SKM-1 (cell line): ENCODE measurements at regions not wholly inside any gene's neighbourhood (a gene's known extent, or its start where the extent isn't known, plus 50 kb on each side); places are given as distances from the start of the nearest gene placed in this dataset.

Source experiments
- DNase-seq: peaks from one replicate; lab custom pipeline; 2025; ENCODE audit not compliant: unreplicated experiment; lab: John Stamatoyannopoulos, UW

DNA sequence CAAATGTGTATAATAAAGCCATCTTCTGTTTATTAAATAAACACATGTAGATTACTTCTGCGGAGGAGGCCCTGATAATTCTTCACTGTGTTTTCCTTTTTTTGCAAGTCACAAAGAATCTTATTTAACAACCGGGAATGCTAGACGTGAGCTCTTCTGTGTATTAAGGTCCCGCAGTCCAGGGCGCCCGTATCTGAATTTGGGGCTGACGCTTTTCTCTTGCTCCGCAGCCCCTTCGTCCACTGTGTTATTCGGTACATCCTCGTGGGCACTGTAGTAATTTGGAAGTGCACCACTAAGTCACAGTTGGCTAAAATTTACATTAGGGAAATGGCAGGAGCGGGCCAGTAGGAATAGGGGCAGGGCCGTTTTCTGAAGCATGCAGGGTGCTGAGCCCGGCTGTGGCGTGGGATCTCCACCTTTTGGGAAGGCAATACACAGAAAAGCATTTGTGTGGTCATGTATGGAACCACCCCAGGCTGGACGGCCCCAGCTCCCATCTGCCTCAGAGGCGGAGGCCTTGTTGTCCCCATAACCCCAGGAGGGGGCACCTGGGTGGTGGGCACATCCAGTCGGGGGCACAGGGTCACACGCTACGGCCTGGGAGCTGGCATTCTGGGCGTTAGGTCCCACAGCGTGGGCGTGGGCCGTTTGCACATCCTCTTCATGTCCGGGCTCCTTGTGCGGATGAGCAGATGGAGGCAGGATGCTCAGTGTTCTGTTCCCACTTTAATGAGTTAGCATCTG lies 258.7 kb upstream of the IRX4 start:
- DNase-seq, result no peak

- no peak for DNase-seq
These were observed 257.9 kb upstream of the IRX4 start for GRCh38 chr5:2140501-2141175.

- no peak for DNase-seq
These were observed 256.8 kb upstream of the IRX4 start for GRCh38 chr5:2139478-2139877.

DNA sequence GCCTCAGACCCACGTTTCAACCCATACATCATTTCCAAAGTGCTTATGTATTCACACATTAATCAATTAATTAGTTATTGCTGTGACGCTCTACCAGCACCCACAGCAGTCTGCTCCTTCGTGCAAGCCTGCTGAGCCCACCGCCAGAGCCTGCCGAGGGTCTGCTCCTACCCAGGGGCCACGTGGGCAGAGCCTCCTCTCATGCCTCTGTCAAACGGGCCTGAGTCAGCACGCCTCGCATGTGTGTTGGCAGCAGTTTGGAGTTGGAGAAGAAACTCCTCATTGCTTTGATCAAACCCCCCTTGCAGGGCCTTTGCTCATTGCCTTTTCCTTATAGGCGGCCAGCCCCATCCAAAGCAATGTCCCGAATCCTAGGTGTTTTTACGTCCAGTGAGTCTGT lies 256.2 kb upstream of the IRX4 start:
- no peak for DNase-seq

GRCh38 chr5:2137444-2138050 lies 254.8 kb upstream of the IRX4 start:
- DNase-seq, result no peak

DNA sequence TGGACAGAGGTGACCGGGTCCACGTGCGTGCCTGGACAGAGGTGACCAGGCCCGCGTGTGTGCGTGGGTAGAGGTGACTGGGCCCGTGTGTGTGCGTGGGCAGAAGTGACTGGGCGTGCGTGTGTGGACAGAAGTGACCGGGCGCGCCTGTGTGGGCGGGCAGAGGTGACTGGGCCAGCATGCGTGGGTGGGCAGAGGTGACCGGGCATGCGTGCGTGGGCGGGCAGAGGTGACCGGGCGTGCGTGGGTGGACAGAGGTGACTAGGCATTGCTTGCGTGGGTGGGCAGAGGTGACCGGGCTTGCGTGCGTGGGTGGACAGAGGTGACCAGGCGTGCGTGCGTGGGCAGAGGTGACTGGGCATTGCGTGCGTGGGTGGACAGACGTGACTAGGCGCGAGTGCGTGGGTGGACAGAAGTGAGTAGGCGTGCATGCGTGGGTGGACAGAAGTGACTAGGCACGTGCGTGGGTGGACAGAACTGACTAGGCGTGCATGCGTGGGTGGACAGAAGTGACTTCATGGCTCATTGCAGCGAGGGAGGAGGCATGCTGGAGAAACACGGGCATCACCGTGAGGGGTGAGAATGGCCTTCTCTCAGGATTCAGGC lies 254.1 kb upstream of the IRX4 start:
- no peak for DNase-seq

DNA sequence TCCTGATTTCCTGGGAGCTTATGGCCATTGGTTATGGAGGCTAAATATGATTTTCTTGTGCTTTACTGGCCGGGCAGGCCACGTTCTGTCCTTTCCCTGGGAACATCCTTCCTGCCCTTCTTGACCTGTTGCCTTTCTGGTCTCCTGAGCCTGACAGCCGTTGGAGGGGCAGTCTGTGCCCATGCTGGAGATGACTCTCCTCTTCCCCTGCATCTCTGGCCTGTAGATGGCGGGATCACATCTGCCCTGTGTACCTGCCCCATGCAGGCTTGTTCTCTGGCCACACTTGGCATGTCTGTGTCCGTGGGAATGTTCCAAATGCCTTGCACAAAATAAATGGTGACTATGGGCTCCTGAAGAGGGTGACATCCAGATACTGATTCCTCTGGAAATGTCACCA lies 253.1 kb upstream of the IRX4 start:
- DNase-seq, result no peak

GRCh38 chr5:2135354-2135753 lies 252.6 kb upstream of the IRX4 start:
- no peak for DNase-seq

DNA sequence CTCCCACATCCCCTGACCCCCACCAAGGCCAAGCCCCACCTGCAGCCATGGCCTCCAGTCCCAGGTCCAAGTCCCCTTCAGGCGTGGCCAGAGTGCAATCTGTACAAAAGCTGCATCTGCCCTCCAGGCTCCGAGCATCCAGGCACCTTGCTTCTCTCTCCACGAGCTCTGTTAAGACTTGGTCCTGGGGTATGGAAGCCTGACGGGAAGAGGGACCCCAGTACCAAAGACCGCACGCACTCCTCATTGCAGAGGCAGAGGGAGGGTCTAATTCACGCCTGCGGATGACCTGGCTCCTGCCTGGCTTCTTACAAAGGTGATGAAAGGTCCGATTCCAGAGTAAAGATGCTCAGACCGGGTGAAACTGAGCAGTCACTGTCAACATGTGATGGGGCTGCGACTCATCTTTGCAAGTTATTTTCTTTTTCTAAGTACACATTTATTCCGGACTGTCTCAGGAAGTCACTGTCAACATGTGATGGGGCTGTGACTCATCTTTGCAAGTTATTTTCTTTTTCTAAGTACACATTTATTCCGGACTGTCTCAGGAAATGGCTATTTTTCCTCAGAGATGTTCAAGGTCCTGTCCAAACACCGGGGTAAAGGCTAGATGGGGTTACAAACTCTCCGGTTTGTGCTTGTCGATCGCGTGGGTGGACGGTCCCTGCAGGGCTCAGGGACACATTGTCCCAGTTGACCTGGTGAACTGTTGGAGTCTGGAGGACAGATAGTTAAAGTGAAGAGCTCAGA lies 252.0 kb upstream of the IRX4 start:
- DNase-seq, result no peak

DNA sequence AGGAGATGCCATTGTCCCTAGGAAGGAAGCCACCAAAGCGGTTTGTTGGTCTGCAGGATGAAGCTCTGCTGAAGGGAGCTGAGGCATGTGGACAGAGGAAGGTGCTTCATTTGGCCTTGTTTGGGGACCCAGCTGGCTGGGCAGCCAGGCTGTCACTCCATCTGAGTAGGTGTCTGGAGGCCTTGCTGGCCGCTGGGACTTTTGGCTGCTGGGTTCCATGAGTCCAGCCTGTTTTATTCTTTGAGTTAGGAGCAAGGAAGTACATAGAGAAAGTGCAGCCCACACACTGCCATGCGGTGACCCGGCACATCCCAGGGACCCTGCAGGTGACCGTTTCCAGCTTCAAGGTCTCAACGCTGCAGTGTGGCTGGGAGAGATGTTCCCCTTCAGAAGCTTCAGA lies 251.2 kb upstream of the IRX4 start:
- no peak for DNase-seq

GRCh38 chr5:2133080-2133479 lies 250.4 kb upstream of the IRX4 start:
- no peak for DNase-seq

DNA sequence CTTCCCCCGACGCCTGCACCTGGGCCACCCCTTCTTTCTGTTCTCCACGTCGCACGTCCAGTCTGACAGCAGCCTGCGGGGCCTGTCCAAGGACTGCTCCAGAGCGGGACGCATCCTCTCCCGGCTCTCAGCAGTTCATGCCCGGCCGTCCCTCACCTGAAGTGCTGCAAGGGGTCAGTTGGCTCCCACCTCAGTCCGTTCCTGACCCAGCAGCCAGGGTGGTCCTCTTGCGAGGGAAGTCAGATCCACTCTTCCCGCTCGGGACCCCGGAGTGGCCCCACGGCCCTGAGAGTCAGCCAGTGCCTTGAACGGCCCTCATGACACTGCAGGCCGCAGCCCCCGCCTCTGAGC lies 249.7 kb upstream of the IRX4 start:
- DNase-seq, result no peak

GRCh38 chr5:2131826-2132496 lies 249.2 kb upstream of the IRX4 start:
- no peak for DNase-seq

DNA sequence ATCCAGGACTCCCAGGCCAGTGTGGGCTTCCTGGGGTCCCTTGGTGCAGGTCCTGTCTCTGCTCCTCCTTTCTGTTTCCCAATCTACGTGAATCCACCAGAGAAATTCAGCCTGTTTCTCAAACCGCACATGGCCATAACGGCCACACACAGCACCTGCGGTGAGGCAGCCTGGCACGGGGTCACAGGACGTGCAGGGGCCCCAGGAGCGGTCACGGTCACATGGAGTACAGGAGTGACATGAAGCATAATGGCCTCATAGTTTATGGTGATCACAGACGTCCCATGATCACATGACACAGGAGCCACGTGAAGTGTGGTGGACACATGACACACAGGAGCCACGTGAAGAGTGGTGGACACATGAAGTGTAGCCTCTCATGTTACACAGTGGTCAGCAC lies 248.5 kb upstream of the IRX4 start:
- DNase-seq, result no peak

DNA sequence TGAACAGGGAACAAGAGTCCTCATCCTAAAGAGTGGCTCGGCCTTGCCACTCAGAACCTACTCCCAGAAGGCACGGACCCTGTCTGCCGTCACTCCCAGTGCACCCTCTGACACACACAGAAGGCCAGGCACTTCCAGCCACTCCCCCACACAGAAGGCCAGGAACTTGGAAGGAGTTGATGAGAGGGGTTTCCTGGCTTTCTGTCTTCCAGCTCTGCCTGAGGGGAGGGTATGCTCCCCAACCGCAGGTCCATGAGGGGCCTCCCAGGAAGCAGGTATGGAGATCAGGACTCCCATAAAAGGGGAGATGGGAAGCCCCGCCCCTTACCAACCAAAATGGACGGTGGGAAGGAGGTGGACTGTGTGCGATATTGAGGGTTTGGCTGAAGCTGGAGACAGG lies 247.6 kb upstream of the IRX4 start:
- no peak for DNase-seq

DNA sequence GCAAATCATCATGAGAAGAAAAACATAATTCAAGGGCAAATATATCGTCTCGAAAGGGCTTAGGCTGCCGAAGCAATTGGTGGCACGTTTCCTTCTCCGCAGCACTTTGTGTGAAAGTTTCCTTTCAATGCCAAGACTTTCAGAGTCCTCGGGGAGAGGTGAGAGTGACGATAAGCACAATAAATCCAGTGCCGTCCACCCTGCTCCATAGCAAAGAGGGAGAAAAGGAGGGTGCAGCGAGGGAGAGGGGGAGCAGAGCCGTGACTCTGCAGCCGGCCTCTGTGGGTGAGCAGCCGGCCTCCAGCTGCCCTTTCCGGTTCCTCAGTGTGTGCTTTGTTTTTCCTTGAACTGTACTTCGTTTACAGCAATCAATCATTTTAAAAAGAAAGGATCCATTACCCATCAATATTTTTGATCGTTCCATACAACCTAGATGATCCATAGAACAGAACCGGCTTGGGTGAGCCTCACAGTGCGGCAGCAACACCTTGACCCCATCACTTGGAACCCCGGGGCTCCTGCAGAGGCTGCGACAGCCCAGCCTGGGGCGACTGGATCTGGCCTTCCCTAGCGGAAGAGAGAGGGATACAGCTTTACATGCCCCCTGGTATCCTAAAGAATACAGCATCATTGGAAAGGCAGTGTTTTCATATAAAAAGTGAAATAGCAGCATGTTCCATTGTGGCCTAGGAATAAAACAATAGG lies 247.0 kb upstream of the IRX4 start:
- no peak for DNase-seq

DNA sequence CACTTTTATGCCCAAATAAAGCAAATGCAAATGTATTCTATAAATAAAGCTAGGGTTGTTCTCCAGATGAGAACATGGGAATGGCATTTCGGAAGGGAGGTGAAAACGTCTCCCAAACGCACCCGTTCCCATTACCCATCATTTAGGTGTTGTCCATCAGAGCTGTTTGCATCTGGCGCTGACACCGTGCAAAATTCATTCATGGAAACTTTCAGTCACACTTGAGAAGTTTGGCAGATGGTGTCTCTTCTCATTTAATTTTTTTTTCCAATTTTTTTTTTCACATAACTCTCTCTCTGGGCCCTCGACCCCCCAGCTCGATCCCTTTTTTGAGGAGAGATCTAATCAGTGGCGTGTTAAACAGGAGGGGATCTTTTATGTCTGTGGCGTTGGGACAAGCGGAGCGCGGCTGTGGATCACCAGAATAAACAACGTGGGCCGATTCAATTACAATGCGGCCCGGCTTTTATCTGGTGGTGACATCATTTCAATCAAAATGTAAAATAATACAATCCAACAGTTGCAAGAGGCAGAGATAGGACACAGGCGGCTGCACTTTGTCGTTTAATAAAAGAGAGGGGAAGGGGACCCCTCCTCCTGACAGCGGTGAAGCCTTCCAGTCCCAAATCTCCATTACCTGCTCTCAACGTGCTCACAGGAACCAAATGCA lies 246.1 kb upstream of the IRX4 start:
- no peak for DNase-seq

DNA sequence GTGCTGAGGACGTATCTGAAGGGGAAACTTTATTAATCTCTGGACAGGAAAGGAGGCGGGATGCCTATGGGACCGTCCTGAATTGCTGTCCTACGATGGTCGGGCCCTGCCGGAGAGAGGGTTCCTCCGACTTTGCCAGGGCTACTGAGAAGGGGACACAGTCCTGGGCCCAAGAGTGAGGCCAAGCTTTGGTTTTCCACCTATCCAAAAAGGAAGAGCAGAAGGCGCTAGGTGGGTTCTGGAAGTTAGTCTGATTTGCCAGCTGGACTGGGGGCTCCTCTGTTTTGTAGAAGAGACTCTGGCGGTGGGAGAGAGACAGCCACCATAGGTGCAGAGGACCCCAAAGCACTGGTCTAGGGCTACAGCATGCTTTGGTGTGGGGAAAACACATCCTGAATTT lies 243.8 kb upstream of the IRX4 start:
- no peak for DNase-seq

DNA sequence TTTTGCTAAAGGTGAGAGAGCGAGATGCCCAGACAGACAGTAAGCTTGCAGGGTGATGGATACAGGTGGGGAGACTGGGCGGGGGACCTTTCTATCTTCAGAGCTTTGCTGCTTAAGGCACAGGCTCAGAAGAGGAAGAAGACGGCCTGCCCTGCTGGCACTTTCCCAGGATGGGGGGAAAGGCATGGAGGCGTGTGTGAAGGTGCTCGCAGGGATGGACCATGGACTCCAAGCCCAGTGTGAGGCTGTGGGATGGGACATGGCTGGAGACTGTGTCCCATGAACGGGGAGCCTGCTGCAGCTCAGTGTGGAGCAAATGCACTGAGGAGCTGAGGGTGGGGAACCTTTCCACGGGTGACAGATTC lies 243.2 kb upstream of the IRX4 start:
- no peak for DNase-seq
